Fibroblast of villous mesenchyme (primary cell): ENCODE measurements at regions not wholly inside any gene's neighbourhood (a gene's known extent, or its start where the extent isn't known, plus 50 kb on each side); places are given as distances from the start of the nearest gene placed in this dataset.

Experiments used
- DNase-seq: peaks from one replicate; pipeline ENCODE4 v3.0.0-alpha.2; 2010; ENCODE audit warnings: low read depth
- H3K4me3 ChIP-seq: 2 replicates; pipeline ENCODE4 v1.5.1; 2011; ENCODE audit warnings: low read depth, mild to moderate bottlenecking, low read length
- CTCF ChIP-seq: IDR thresholded peaks from 2 replicates; pipeline ENCODE4 v1.5.1; 2012; ENCODE audit warnings: low read depth, mild to moderate bottlenecking, low read length; ENCODE audit not compliant: insufficient read depth

GRCh38 chr7:145481985-145482384 lies 634.6 kb upstream of the CNTNAP2 start:
- H3K4me3 ChIP-seq, result no peak overlapping the region
- TF ChIP-seq CTCF, result no peak
- DNase-seq, result no peak

DNA sequence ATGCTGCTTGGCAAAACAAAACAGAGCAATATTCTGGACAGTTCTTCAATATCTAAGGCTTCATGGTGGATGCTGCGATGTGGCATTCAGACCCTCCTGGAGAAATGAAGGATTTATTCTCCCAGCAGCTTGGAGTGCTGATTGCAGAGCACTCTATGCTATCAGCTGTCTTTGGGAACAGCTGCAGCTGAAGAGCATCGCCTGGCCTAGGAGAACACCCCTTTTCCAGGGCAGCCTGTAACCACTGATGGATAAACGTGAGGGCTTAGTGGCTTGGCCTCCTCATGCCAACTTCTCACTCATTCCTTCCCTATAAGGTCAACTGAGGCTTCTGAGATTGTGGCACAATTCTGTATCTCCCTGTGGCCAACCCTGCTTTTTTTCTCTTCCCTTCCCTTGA lies 638.1 kb upstream of the CNTNAP2 start:
- H3K4me3 ChIP-seq, result no peak overlapping the region
- TF ChIP-seq CTCF, result no peak
- no peak for DNase-seq

- TF ChIP-seq CTCF, result no peak
- no peak for DNase-seq
- H3K4me3 ChIP-seq, result no peak overlapping the region
Observed at GRCh38 chr7:145474009-145474686, 638.3 kb upstream of the TPK1 start.

GRCh38 chr7:145471883-145472282 lies 636.0 kb upstream of the TPK1 start:
- no peak for TF ChIP-seq CTCF
- no peak overlapping the region for H3K4me3 ChIP-seq
- no peak for DNase-seq

DNA sequence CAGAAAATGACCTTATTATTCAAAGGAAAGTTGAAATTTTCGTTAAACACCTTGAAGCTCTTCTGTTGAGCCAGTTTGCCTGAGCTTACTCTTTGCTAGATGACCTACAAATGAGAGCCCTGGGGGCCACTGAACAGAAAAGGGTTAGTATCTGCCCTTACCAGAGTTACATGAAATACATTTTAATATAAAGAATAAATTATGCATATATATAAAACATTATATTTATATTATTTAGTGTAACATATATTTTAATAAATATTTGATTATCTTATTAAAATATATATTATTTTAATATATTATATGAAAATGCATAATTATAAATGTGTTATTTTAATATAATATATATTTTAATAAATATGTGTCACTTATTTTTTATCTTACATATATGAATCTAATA lies 628.4 kb upstream of the TPK1 start:
- H3K4me3 ChIP-seq, result no peak overlapping the region
- no peak for TF ChIP-seq CTCF
- DNase-seq, result no peak

- TF ChIP-seq CTCF, result no peak
- H3K4me3 ChIP-seq, result no peak overlapping the region
- no peak for DNase-seq
Observed at GRCh38 chr7:145462463-145462862, 626.6 kb upstream of the TPK1 start.

DNA sequence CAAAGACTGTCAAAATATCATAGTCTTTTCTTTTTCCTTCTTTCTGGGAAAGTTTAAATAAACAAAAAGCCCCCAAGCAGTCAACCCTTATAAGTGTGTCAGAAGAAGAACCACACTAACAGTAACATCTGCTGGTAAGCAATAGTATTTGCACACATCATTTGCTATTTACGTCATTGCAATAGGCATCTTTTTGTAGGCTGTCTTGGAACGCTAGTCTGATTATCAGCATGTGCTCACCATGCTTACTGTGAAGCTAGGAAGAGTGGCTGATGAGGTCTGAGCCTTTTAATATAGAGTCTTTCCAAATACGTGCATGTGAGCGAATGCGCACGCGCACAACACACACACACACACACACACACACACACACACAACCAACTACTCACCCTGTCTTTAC lies 599.0 kb upstream of the TPK1 start:
- H3K4me3 ChIP-seq, result no peak overlapping the region
- DNase-seq, result no peak
- TF ChIP-seq CTCF, result no peak
